Inferior parietal cortex (tissue), 1 donor: ENCODE measurements at regions not wholly inside any gene's neighbourhood (a gene's known extent, or its start where the extent isn't known, plus 50 kb on each side); places are given as distances from the start of the nearest gene placed in this dataset.
"Not testable (repeated sequence)": the region's sequence is repeated elsewhere in the genome, so short reads cannot be mapped to it uniquely, and the experiment has no call there.

Experiments used
- DNase-seq: peaks from one replicate; pipeline ENCODE4 v3.0.0-alpha.2; 2016; ENCODE audit errors: extremely low spot score

DNA sequence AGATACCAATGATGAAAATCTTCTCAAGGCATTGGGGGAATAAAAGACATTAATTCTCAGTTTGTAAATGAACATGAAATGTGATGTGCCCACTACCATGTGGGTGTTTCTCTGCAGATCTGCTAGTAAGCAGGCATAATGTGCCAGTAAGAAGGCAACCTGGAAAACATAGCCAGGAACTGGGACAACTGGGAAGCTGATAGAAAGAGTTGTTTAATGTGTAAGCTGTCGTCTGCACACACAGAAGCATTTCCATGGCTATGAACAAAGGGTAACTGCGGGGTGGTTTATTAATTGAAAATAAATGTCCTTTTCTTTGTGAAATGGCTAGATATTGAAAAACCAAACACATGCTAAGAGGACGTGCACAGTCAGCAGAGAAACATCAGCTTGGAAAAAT, 52.0 kb downstream of the ZC3H11B start:
- no peak for DNase-seq

GRCh38 chr1:219559899-219560298, 53.0 kb downstream of the ZC3H11B start:
- no peak for DNase-seq

- peak; percentile 34 for DNase-seq
Observed at GRCh38 chr1:219555806-219556205, 57.1 kb downstream of the ZC3H11B start.

DNA sequence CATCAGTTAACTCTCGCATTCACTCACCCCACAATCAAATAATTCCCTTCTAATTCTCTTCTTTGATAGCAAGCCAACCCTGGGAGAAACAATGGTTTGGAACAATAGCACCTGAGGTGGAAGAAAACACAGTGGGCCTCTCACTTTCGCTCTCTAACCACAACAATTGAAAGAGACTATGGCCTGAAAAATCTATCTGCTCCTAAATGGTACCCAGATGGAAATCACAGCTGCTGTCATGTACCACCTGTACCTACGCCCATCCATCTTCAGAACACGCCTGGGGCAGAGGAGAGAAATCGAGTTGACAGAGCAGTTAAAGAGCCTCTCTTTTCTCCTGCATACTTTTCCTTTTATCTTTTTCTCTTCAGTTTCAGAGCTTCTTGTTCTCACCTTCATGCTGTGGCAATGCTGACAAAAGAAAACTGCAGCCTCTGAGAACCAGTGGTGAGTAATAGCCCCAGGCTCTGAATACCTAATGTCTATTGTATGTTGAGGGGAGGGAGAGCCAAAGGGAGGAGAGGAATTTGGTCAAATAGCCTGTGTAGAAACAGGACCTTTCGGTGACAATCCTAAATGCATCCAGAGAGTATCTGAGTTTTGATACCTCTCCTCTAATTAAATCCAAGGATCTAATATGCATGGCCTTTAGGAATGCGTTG, 57.7 kb downstream of the ZC3H11B start:
- DNase-seq = no peak

GRCh38 chr1:219553934-219554502, 58.9 kb downstream of the ZC3H11B start:
- no peak for DNase-seq

DNA sequence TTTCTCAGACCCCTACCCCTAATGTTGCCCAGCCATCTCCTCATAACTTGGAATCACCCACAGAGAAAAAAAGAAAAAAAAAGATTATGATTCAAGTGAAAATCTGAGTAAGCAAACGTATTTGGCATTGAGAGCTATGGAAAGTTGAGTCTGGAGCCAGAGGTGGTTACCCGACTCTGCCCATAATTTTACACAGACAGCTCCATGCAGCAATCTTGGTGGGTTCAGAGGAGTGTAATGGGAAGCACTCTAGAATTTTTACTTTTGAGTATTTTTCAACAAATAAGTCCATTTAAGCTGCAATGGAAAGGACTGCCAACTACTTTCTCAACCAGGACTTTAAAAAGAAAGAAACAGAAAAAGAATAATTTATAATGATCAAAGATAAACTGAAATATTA, 62.7 kb downstream of the ZC3H11B start:
- no peak for DNase-seq

DNA sequence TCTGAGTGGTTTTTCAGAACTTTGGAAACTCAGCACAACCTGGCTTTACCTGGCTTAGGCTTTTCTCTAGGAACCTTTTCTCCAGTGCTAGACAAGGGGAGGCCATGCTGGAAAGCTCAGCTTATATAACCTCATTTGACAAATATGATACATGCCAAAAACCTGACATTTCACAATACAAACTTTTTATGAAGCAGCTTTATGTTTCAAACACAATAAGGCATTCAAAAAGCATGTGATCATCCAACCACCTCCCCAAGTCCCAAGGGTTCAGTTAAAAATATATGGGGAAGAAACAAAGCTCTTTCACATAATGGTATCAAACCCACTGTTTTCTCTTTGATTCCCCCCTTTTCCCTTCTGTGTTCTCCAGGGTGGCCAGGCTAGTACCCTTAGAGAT, 63.7 kb downstream of the ZC3H11B start:
- no peak for DNase-seq

GRCh38 chr1:219548386-219548785, 64.5 kb downstream of the ZC3H11B start:
- DNase-seq = no peak

DNA sequence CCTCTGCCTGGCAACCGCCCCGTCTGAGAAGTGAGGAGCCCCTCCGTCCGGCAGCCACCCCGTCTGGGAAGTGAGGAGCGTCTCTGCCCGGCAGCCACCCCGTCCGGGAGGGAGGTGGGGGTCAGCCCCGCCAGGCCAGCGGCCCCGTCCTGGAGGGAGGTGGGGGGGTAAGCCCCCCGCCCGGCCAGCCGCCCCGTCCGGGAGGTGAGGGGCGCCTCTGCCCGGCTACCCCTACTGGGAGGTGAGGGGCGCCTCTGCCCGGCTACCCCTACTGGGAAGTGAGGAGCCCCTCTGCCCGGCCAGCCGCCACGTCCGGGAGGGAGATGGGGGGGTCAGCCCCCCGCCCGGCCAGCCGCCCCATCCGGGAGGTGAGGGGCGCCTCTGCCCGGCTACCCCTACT, 67.1 kb downstream of the ZC3H11B start:
- DNase-seq = not testable (repeated sequence)

GRCh38 chr1:219544163-219544846, 68.6 kb downstream of the ZC3H11B start:
- no peak for DNase-seq

DNA sequence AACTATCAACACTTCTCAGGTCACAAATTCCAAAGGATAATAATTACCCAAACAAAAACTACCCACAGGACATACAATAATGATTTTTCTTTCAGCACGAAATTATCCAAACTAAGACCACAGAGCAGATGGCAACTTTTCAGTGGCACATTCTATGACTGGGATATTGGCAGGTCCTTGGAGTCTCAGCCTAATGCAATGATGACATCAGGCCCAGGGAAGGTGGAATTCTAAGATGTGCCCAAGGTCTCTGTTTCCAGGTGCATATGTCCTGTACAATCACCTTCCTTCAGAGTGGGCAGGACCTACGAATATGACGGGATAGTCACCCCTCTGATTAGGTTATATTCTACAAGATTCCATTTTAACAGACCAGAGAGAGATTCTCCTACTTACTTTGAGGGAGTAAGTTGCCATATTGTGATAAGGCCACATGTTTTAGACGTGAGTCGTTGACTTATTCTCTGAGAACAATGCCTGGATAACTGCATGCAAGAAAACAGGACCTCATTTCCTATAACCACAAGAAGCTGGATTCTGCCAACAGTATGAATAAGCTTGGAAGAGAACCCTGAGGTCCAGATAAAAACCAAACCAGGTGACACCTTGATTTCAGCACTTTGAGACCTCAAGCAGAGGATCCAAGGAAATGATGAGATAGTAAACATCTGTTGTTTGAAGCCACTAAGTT, 69.9 kb downstream of the ZC3H11B start:
- no peak for DNase-seq

DNA sequence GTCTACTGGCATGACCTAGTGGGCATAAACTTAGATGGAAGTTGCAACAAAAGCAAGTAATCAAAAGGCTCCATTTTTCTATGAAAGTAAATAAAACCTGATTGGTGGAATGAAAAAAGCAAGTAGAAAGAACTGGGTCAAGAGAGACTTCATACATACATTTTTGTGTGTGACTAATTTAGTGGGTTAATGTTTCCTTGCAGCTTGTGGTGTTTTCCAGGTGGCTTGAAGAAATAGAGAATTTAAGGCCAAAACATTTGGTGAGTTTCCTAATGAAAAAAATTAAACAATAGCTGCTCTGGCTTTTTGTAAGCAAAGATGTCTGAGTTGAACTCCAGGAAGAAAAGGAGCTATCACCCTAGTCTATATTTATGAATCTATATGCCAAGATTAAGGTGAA, 71.0 kb downstream of the ZC3H11B start:
- no peak for DNase-seq

- DNase-seq = no peak
Observed at GRCh38 chr1:219539645-219540254, 73.2 kb downstream of the ZC3H11B start.

- DNase-seq = no peak
Observed at GRCh38 chr1:219538886-219539285, 74.0 kb downstream of the ZC3H11B start.

- no peak for DNase-seq
Observed at GRCh38 chr1:219537223-219537631, 75.7 kb downstream of the ZC3H11B start.

DNA sequence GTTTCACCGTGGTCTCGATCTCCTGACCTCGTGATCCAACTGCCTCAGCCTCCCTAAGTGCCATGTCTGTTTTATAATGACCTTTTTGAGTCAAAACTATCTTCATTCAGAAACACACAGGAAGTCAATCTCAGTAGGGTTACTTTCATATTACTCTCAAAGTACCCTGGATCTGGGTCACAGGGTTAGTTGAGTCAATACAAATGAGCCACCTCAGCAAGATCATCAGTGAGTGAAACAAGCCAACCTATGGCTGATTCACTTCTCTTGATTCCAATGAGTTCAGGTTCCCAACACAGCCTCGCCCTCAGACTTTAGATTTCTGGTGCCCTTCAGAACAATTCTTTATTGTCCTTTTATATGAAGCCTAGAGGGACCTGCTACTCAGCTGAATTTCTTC, 76.9 kb downstream of the ZC3H11B start:
- DNase-seq = no peak

DNA sequence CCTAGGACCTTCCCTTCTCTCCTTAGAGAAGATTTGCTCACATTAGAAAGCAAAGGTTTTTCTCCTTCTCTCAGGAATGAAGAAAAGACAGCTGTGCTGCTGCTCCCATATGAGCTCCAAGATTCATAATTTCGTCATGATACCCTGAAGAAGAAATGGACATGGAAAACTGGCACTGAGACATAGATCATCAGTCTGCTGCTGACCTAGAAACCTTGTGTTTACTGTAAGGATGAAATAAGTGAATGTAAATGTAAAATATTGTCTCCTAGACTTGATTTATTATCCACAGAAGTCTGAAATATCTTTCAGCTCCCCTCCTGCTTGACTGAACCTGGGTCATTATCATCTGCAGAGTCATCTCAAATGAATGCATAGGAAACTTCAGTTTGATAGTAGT, 77.9 kb downstream of the ZC3H11B start:
- no peak for DNase-seq

- no peak for DNase-seq
Observed at GRCh38 chr1:219533280-219533679, 79.6 kb downstream of the ZC3H11B start.

DNA sequence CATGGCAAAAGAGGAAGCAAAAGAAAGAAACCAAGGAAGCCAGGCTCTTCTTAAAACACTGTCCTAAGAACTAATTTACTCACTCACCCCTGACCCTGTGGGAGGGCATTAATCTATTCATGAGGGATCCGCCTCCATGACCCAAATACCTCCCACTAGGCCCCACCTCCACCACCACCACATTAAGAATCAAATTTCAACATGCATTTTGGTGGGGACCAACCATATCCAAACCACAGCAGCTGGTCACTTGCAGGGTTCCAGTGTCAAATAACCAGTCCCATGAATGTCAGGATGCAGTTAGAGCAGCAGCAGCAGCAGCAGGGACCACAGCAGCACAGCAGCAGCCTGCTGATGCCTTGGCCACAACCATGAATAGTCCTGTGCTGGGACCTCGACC, 83.8 kb downstream of the ZC3H11B start:
- DNase-seq = no peak

GRCh38 chr1:219528633-219529032, 84.3 kb downstream of the ZC3H11B start:
- DNase-seq = no peak

DNA sequence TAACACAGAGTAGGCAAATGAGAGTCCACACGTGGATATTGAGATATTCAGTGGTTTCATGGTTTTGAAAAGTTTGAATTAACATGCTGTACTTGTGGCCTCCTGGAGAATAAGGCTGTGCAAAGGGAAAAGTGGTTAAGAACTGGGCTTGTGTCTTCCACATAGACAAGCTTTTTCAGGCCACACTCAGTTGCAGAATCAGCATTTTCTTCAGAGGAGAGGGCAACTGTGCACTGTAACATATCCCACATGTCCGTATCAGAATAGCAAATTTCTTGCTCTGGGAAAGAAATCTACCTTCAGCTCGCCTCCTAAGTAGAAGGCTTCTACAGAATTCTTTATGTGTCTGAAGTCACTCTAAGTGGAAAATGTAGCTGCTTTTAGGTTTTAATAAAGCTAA, 84.9 kb downstream of the ZC3H11B start:
- no peak for DNase-seq

DNA sequence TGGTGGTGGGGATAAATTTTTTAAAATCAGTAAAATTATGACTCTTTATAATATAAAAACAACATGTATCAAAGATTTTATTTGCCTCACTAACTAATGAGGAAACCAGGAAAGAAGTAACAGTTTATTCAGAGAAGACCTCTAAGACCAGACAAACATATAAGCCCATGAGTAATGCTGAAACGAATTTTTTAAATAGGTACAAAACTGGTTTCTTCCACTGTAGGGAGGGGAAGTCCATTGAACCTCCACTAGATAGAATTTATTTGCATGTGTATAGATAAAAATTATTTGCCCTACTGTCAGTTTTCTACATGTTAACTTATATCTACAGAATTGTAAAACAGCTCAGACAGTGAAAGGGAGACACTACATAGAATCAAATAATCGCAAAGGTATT, 86.8 kb downstream of the ZC3H11B start:
- DNase-seq = no peak
